Breast epithelium (tissue), 3 donors: ENCODE measurements at regions not wholly inside any gene's neighbourhood (a gene's known extent, or its start where the extent isn't known, plus 50 kb on each side); places are given as distances from the start of the nearest gene placed in this dataset.

Source experiments
- CTCF ChIP-seq, 3 donors: fragments of 450-650 bp; IDR thresholded peaks; one replicate each; pipeline ENCODE4 v1.5.1; 2016 to 2017; ENCODE audit warnings: antibody characterized with exemption in 3 of 3, mild to moderate bottlenecking in 3 of 3, moderate library complexity in 3 of 3
- POLR2A ChIP-seq: fragments of 450-650 bp; IDR thresholded peaks from one replicate; pipeline ENCODE4 v1.6.1; 2016; ENCODE audit warnings: antibody characterized with exemption, mild to moderate bottlenecking, moderate library complexity
- POLR2AphosphoS5 ChIP-seq, 3 donors: sonication (generic); formaldehyde crosslinking; IDR thresholded peaks; one replicate each; pipeline ENCODE4 v1.6.1; 2017; ENCODE audit warnings: antibody characterized with exemption in 3 of 3

DNA sequence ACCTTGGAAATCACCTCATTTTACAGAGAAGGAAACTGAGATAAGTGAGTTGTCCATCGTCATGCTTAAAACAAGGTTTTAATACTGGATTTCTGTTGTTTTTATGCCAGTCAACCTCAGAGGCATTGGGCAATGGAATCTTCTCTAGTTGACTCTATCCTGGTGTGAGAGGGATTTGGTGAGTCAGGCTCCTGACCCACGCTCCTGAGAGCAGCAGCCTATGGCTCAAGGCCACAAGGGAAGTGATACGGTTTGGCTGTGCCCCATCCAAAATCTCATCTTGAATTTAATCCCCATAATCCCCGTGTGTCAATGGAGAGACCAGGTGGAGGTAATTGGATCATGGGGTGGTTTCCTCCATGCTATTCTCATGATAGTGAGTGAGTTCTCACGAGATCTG is 90.1 kb downstream of the TLR5 start:
- TF ChIP-seq CTCF (IDR thresholded peaks at IDR 0.05) (no peak), POLR2A (no peak), POLR2AphosphoS5 (IDR thresholded peaks at IDR 0.05) (no peak)
